ENCODE measurements at regions not wholly inside any gene's neighbourhood (a gene's known extent, or its start where the extent isn't known, plus 50 kb on each side); places are given as distances from the start of the nearest gene placed in this dataset.
"Not testable (repeated sequence)": the region's sequence is repeated elsewhere in the genome, so short reads cannot be mapped to it uniquely, and the experiment has no call there.

GRCh38 chr10:10074847-10075246 is 942.8 kb upstream of the CELF2 start:
- not testable (repeated sequence) for TF ChIP-seq POLR2A, CTCF (IDR thresholded peaks at IDR 0.05)
